K562 (cell line): ENCODE measurements at regions not wholly inside any gene's neighbourhood (a gene's known extent, or its start where the extent isn't known, plus 50 kb on each side); places are given as distances from the start of the nearest gene placed in this dataset.
"Not testable (repeated sequence)": the region's sequence is repeated elsewhere in the genome, so short reads cannot be mapped to it uniquely, and the experiment has no call there.

ENCODE experiments used
- ATAC-seq: fragments of 200-7000 bp; cut with Tn5 transposase; 3 replicates; pipeline ENCODE4 v1.9.1; 2020; ENCODE audit warnings: moderate library complexity
- BruUV-seq: library from RNA; stranded (reverse); fragments of 400-500 nt; replicated peaks from 2 replicates; lab custom pipeline; 2021; lab: Mats Ljungman, UMichigan
- CTCF ChIA-PET: fragments of 300-600 bp; formaldehyde crosslinking; extraction: SDS; loops from one replicate; lab custom pipeline; 2021; ENCODE audit warnings: low intra/inter-chr PET ratio; lab: Yijun Ruan, JAX
- POLR2A ChIA-PET: fragments of 300-600, 350-650 bp; sonication (Branson Sonifier 250); formaldehyde crosslinking; extraction: SDS; loops from one replicate; lab custom pipeline; 2021; ENCODE audit warnings: antibody characterized with exemption, inconsistent platforms; lab: Yijun Ruan, JAX
- DNase-seq, 4 experiments: peaks; one replicate each; pipeline versions ENCODE4 v3.0.0 to v3.0.0-alpha.2; 2011 to 2018; ENCODE audit warnings: low spot score in 3 of 4, mixed read lengths in 3 of 4; ENCODE audit errors: extremely low read depth in 1 of 4
- FAIRE-seq: peaks from 2 replicates; lab custom pipeline; 2011; peaks lifted over from hg19 to GRCh38; lab: Jason Lieb, UNC
- H2AFZ ChIP-seq: 2 replicates; pipeline ENCODE4 v1.6.0; 2011; ENCODE audit warnings: low read depth, low read length, control low read depth, inconsistent platforms
- H3K27ac ChIP-seq: fragments of 200-600 bp; 3 replicates; pipeline ENCODE4 v1.8.0; 2011; ENCODE audit warnings: low read depth, mild to moderate bottlenecking, control low read depth, inconsistent platforms, low read length, moderate library complexity, mixed read lengths; ENCODE audit errors: extremely low read depth
- H3K27me3 ChIP-seq, 2 experiments: fragments of 300-600 bp in 1 of 2; 2 replicates in 1 of 2; 3 replicates in 1 of 2; pipeline versions ENCODE4 v1.6.0 to v1.8.0; 2011; ENCODE audit warnings: inconsistent platforms in 2 of 2, low read length in 2 of 2, mild to moderate bottlenecking in 1 of 2, mixed read lengths in 1 of 2, moderate library complexity in 1 of 2; ENCODE audit not compliant: control insufficient read depth in 2 of 2, insufficient read depth in 2 of 2
- H3K36me3 ChIP-seq: fragments of 300-600 bp; 3 replicates; pipeline ENCODE4 v1.8.0; 2011; ENCODE audit warnings: mild to moderate bottlenecking, low read length, inconsistent platforms; ENCODE audit not compliant: control insufficient read depth, insufficient read depth
- H3K4me1 ChIP-seq, 2 experiments: fragments of 200-600 bp in 1 of 2; replicated peaks in 1 of 2; 2 replicates in 1 of 2; 3 replicates in 1 of 2; pipeline versions ENCODE4 v1.5.1 to v1.8.0; 2011; ENCODE audit warnings: inconsistent platforms in 2 of 2, low read length in 2 of 2, mild to moderate bottlenecking in 1 of 2, mixed read lengths in 1 of 2, moderate library complexity in 1 of 2; ENCODE audit not compliant: control insufficient read depth in 2 of 2, insufficient read depth in 2 of 2
- H3K4me2 ChIP-seq: 2 replicates; pipeline ENCODE4 v1.6.1; 2011; ENCODE audit warnings: low read length, control low read depth, inconsistent platforms, mixed read lengths; ENCODE audit not compliant: insufficient read depth
- H3K4me3 ChIP-seq: fragments of 200-600 bp; sonication (generic), shearing (Covaris generic); 2 replicates; pipeline ENCODE4 v1.5.1; 2016; ENCODE audit warnings: control low read depth, inconsistent platforms
- H3K79me2 ChIP-seq: fragments of 200-600 bp; 3 replicates; pipeline ENCODE4 v1.8.0; 2011; ENCODE audit warnings: low read length, inconsistent platforms; ENCODE audit not compliant: control insufficient read depth, insufficient read depth
- H3K9ac ChIP-seq, 2 experiments: 2 replicates each; pipeline versions ENCODE4 v1.6.0 to v1.6.1; 2011; ENCODE audit warnings: low read depth in 2 of 2, low read length in 2 of 2, control low read depth in 1 of 2, inconsistent platforms in 1 of 2, mild to moderate bottlenecking in 1 of 2, mixed read lengths in 1 of 2; ENCODE audit not compliant: insufficient read depth in 1 of 2
- H3K9me1 ChIP-seq: one replicate; pipeline ENCODE4 v1.6.0; 2011; ENCODE audit warnings: inconsistent platforms, mild to moderate bottlenecking, low read length, moderate library complexity; ENCODE audit not compliant: control insufficient read depth, insufficient read depth
- H3K9me3 ChIP-seq: replicated peaks from 2 replicates; pipeline ENCODE4 v1.5.1; 2011; ENCODE audit warnings: low read depth, low read length, inconsistent platforms; ENCODE audit not compliant: control insufficient read depth, insufficient read depth
- H4K20me1 ChIP-seq: replicated peaks from 2 replicates; pipeline ENCODE4 v1.6.1; 2011; ENCODE audit warnings: low read length, inconsistent platforms, mixed read lengths; ENCODE audit not compliant: control insufficient read depth, insufficient read depth
- ETS1 ChIP-seq: conservative IDR thresholded peaks from 2 replicates; pipeline ENCODE4 v1.6.1; 2011; ENCODE audit warnings: low read depth, mild to moderate bottlenecking, low read length; ENCODE audit not compliant: control insufficient read depth
- GABPB2 ChIP-seq: fragments of 250-450 bp; sonication (Bioruptor Pico); conservative IDR thresholded peaks from 2 replicates; pipeline ENCODE4 v1.5.1; 2021; ENCODE audit warnings: mild to moderate bottlenecking
- HDGF ChIP-seq: fragments of 450-650 bp; IDR thresholded peaks from 2 replicates; pipeline ENCODE4 v1.6.1; 2016
- ILK ChIP-seq: fragments of 450-650 bp; IDR thresholded peaks from 2 replicates; pipeline ENCODE4 v1.6.1; 2016; ENCODE audit warnings: missing genetic modification characterization, low read depth, mild to moderate bottlenecking, missing compliant biosample characterization, moderate library complexity, borderline replicate concordance
- MAFK ChIP-seq: IDR thresholded peaks from 2 replicates; pipeline ENCODE4 v1.6.1; 2011; ENCODE audit warnings: low read length, improper control_type of control experiment
- ZNF316 ChIP-seq: fragments of 450-650 bp; IDR thresholded peaks from 2 replicates; pipeline ENCODE4 v1.6.1; 2016
- WGBS: fragments of 100-300 bp; shearing (Covaris generic); methylation state at CpG from one replicate; pipeline ENCODE4 v1.1.6; 2016; ENCODE audit warnings: low coverage, mixed read lengths; ENCODE audit not compliant: insufficient coverage; ENCODE audit errors: missing lambda C conversion rate; 5-methylcytosine and 5-hydroxymethylcytosine counted together
- in situ Hi-C: fragments of 300-500 bp; cut with MboI; formaldehyde crosslinking; loops from 4 replicates; pipeline ENCODE4 v1.15.0; 2018; ENCODE audit warnings: inconsistent platforms, mixed read lengths
- intact Hi-C: fragments of 100-400 bp; cut with micrococcal nuclease; formaldehyde crosslinking; loops from 2 replicates; pipeline ENCODE4 v1.14.2; 2022
- TF ChIP-seq, protein P1 (sequence below): sonication (generic); formaldehyde crosslinking; IDR thresholded peaks from 2 replicates; pipeline ENCODE4 v1.8.0; 2022; ENCODE audit warnings: missing genetic modification reagents, mild to moderate bottlenecking, borderline replicate concordance
- TF ChIP-seq, protein P2 (sequence below): fragments of 450-650 bp; formaldehyde crosslinking; conservative IDR thresholded peaks from 2 replicates; pipeline ENCODE4 v1.4.0; 2022; ENCODE audit warnings: mild to moderate bottlenecking, missing genetic modification characterization

DNA sequence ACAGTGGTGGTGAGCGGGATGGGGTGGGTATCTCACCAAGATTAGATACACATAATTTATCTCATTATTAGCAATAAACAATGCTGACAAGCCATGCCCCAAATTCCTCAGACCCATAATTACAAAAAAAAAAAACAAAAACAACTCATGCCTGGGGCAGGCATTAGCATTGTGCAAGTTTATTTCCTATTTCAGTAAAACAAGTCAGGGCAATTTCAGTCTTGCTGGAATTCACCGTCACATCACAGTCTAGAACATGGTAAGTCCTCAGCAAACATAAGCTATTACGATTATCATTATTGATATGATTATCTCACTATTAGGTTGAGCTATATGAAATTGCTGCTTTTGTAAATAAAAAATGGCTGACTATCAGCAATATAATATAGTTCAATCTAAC, 57.5 kb upstream of the GNAQ start:
- intact Hi-C loops = no loop called here
- no TSS peak for BruUV-seq
- CTCF ChIA-PET = no interaction called here

GRCh38 chr9:78088190-78088589, 56.6 kb upstream of the GNAQ start:
- intact Hi-C loops, H3K4me2 ChIP-seq, H3K4me1 ChIP-seq, H3K27me3 ChIP-seq, DNase-seq, H3K9me1 ChIP-seq, H3K4me3 ChIP-seq, H3K27ac ChIP-seq, H3K9me3 ChIP-seq, BruUV-seq, FAIRE-seq, POLR2A ChIA-PET, H4K20me1 ChIP-seq, H2AFZ ChIP-seq, H3K36me3 ChIP-seq, in situ Hi-C loops, ATAC-seq, CTCF ChIA-PET, H3K79me2 ChIP-seq, H3K9ac ChIP-seq: not testable (repeated sequence)
- WGBS = 0% methylated on average over 1 of the region's 1 CpG

More for the DNA sequence above, 57.5 kb upstream of the GNAQ start:
- ATAC-seq (no peak), FAIRE-seq (no peak)
- Histone ChIP-seq H3K27me3 (no peaks in the 10 kb centered on the region), H2AFZ (no peak overlapping the region), H3K9me1 (no peaks in the 10 kb centered on the region), H3K79me2 (no peaks in the 10 kb centered on the region), H3K9ac (no peak overlapping the region), H3K9me3 (no peaks in the 10 kb centered on the region), H3K4me1 (no peaks in the 10 kb centered on the region; a peak in 1 of 5 replicates)
- WGBS = 4% methylated on average over 3 of the region's 3 CpGs
- TF ChIP-seq, protein P1, sequence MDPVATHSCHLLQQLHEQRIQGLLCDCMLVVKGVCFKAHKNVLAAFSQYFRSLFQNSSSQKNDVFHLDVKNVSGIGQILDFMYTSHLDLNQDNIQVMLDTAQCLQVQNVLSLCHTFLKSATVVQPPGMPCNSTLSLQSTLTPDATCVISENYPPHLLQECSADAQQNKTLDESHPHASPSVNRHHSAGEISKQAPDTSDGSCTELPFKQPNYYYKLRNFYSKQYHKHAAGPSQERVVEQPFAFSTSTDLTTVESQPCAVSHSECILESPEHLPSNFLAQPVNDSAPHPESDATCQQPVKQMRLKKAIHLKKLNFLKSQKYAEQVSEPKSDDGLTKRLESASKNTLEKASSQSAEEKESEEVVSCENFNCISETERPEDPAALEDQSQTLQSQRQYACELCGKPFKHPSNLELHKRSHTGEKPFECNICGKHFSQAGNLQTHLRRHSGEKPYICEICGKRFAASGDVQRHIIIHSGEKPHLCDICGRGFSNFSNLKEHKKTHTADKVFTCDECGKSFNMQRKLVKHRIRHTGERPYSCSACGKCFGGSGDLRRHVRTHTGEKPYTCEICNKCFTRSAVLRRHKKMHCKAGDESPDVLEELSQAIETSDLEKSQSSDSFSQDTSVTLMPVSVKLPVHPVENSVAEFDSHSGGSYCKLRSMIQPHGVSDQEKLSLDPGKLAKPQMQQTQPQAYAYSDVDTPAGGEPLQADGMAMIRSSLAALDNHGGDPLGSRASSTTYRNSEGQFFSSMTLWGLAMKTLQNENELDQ (CRISPR knock-in tag) = no peak
- no peak for TF ChIP-seq ZNF316
- TF ChIP-seq HDGF = no peak
- TF ChIP-seq, protein P2, sequence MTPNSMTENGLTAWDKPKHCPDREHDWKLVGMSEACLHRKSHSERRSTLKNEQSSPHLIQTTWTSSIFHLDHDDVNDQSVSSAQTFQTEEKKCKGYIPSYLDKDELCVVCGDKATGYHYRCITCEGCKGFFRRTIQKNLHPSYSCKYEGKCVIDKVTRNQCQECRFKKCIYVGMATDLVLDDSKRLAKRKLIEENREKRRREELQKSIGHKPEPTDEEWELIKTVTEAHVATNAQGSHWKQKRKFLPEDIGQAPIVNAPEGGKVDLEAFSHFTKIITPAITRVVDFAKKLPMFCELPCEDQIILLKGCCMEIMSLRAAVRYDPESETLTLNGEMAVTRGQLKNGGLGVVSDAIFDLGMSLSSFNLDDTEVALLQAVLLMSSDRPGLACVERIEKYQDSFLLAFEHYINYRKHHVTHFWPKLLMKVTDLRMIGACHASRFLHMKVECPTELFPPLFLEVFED (CRISPR knock-in tag) = no peak
- no peak for TF ChIP-seq GABPB2 (CRISPR knock-in tag)
- TF ChIP-seq ETS1 = no peak
- TF ChIP-seq MAFK = no peak
- TF ChIP-seq ILK (tag) = no peak
- TF ChIP-seq, all 486 proteins: peak for 0
- Histone ChIP-seq H3K4me3 (no peak overlapping the region), H3K27ac (no peak overlapping the region), H4K20me1 (no peaks in the 10 kb centered on the region), H3K36me3 (no peaks in the 10 kb centered on the region), H3K4me2 (no peak overlapping the region)
- DNase-seq = no peak
- in situ Hi-C loops = no loop called here
- POLR2A ChIA-PET = no interaction called here
